D721Med (cell line): ENCODE measurements at regions not wholly inside any gene's neighbourhood (a gene's known extent, or its start where the extent isn't known, plus 50 kb on each side); places are given as distances from the start of the nearest gene placed in this dataset.

Experiments
- DNase-seq: peaks from one replicate; pipeline ENCODE4 v3.0.0; 2011; ENCODE audit warnings: low spot score; ENCODE audit not compliant: insufficient read length
- FAIRE-seq: peaks from 2 replicates; lab custom pipeline; 2011; peaks lifted over from hg19 to GRCh38; lab: Jason Lieb, UNC
- CTCF ChIP-seq: IDR thresholded peaks from 2 replicates; pipeline ENCODE4 v1.5.1; 2012; ENCODE audit warnings: mild to moderate bottlenecking, control low read depth; ENCODE audit not compliant: insufficient read depth; ENCODE audit errors: missing control alignments

- FAIRE-seq = no peak
- DNase-seq = no peak
- no peak for TF ChIP-seq CTCF
Observed at GRCh38 chr4:3823496-3824341, 57.5 kb downstream of the ADRA2C start.

GRCh38 chr4:3824521-3825270, 58.5 kb downstream of the ADRA2C start:
- DNase-seq (no peak), FAIRE-seq (no peak)
- TF ChIP-seq CTCF = no peak

- no peak for TF ChIP-seq CTCF
Observed at GRCh38 chr4:3825530-3825929, 59.3 kb downstream of the ADRA2C start.

GRCh38 chr4:3826247-3827172, 60.3 kb downstream of the ADRA2C start:
- FAIRE-seq = no peak
- no peak for TF ChIP-seq CTCF
- no peak for DNase-seq

More at GRCh38 chr4:3825530-3825929, 59.3 kb downstream of the ADRA2C start:
- FAIRE-seq (no peak), DNase-seq (no peak)

GRCh38 chr4:3827616-3828492, 61.7 kb downstream of the ADRA2C start:
- DNase-seq = no peak

More at GRCh38 chr4:3827616-3828492, 61.7 kb downstream of the ADRA2C start:
- FAIRE-seq = no peak
- no peak for TF ChIP-seq CTCF
